AG04449 (cell line): ENCODE measurements at regions not wholly inside any gene's neighbourhood (a gene's known extent, or its start where the extent isn't known, plus 50 kb on each side); places are given as distances from the start of the nearest gene placed in this dataset.
A peak's percentile ranks its signal among the peaks of the same experiment; 100 is the strongest.

Experiments used
- CTCF ChIA-PET: fragments of 350-600 bp; formaldehyde crosslinking; extraction: SDS; loops from one replicate; lab custom pipeline; 2021; ENCODE audit warnings: antibody characterized with exemption; lab: Yijun Ruan, JAX
- POLR2A ChIA-PET: fragments of 400-600, 350-600 bp; formaldehyde crosslinking; extraction: SDS; loops from one replicate; lab custom pipeline; 2020; ENCODE audit warnings: antibody characterized with exemption, inconsistent platforms; lab: Yijun Ruan, JAX
- DNase-seq: peaks from one replicate; pipeline ENCODE4 v3.0.0-alpha.2; 2010; ENCODE audit warnings: low read depth, low spot score
- H3K4me3 ChIP-seq: 2 replicates; pipeline ENCODE4 v1.5.1; 2011; ENCODE audit warnings: low read depth, mild to moderate bottlenecking, control low read depth, low read length
- TF ChIP-seq, protein P1 (sequence below): IDR thresholded peaks from one replicate; pipeline ENCODE4 v1.5.1; 2011; ENCODE audit warnings: mild to moderate bottlenecking, moderate library complexity, low read length, control low read depth, inconsistent platforms; ENCODE audit not compliant: insufficient read depth; ENCODE audit errors: missing control alignments

DNA sequence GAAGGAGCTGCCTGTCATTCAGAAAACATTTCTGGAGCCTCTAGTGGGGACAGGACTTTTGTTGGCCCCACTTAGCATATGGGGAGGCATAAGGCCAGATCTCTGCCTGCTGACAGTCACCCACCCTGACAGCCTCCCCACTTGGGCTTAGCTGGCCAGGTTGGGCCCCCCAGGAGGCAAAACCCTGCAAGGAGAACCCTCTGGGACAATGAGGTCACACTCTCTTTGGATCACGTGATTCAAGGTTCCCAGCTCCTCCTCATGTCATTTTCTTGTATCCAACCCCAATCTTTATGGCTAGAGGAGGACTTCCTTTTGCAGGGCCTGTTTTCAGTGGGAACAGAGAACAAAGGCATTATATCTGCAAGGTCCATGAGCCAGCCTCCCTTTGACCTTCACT lies 60.0 kb downstream of the NAV1 start:
- TF ChIP-seq, protein P1, sequence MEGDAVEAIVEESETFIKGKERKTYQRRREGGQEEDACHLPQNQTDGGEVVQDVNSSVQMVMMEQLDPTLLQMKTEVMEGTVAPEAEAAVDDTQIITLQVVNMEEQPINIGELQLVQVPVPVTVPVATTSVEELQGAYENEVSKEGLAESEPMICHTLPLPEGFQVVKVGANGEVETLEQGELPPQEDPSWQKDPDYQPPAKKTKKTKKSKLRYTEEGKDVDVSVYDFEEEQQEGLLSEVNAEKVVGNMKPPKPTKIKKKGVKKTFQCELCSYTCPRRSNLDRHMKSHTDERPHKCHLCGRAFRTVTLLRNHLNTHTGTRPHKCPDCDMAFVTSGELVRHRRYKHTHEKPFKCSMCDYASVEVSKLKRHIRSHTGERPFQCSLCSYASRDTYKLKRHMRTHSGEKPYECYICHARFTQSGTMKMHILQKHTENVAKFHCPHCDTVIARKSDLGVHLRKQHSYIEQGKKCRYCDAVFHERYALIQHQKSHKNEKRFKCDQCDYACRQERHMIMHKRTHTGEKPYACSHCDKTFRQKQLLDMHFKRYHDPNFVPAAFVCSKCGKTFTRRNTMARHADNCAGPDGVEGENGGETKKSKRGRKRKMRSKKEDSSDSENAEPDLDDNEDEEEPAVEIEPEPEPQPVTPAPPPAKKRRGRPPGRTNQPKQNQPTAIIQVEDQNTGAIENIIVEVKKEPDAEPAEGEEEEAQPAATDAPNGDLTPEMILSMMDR, result no peak

GRCh38 chr1:201599548-201599947 lies 60.6 kb downstream of the NAV1 start:
- CTCF ChIA-PET, result interaction anchor here (1.6 to 1.9 kb wide), 3 partner anchors 12 to 68 kb away, joined by 4 to 6 read pairs (median 4); no protein-coding TSS in a partner anchor
- H3K4me3 ChIP-seq, result no peak overlapping the region
- POLR2A ChIA-PET, result no interaction called here
- DNase-seq, result no peak
- TF ChIP-seq, protein P1, result no peak

More for the DNA sequence above, 60.0 kb downstream of the NAV1 start:
- no peak for DNase-seq
- H3K4me3 ChIP-seq, result no peak overlapping the region
- POLR2A ChIA-PET, result no interaction called here
- CTCF ChIA-PET, result interaction anchor here (0.8 to 1.9 kb wide), 4 partner anchors 11 to 112 kb away, joined by 3 to 6 read pairs (median 4); no protein-coding TSS in a partner anchor

GRCh38 chr1:201602413-201603265 lies 63.7 kb downstream of the NAV1 start:
- TF ChIP-seq, protein P1, result no peak
- no peak overlapping the region for H3K4me3 ChIP-seq
- peak; percentile 87 for DNase-seq
- ChIA-PET POLR2A (interaction anchor here (0.6 to 3.1 kb wide), 17 partner anchors 9 to 217 kb away, joined by 3 to 26 read pairs (median 4); partner anchors contain the start of gene NAV1), CTCF (interaction anchor here (0.7 to 5.2 kb wide), 8 partner anchors 11 to 216 kb away, joined by 3 to 39 read pairs (median 4); no protein-coding TSS in a partner anchor)

DNA sequence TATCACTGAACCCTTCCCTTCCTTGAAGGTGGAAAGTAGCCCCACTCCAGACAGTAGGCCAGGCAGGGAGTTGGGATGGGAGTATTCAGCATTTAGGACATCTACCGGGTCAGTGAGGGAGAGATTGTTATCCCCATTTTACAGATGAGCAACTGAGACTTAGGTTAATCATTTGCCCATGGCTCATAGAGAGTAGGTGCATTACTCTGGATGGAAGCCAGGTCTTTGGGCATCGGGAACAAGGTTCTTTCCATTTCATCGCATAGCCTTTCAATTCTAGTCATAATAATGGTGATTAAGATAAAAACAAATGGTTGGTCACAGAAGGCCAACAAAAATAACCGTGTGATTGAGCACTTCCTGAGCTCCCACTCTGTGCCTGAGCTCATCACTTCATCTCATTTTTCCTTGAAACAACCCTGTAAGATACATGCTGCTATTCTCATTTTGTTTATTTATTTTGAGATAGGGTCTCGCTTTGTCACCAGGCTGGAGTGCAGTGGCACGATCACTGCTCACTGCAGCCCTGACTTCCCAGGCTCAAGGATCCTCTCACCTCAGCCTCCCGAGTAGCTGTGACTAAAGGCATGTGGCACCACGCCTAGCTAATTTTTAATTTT lies 64.8 kb downstream of the NAV1 start:
- no peak overlapping the region for H3K4me3 ChIP-seq
- DNase-seq, result no peak
- POLR2A ChIA-PET, result interaction anchor here (0.8 to 3.1 kb wide), 7 partner anchors 10 to 285 kb away, joined by 3 to 26 read pairs (median 3); partner anchors contain the start of gene SHISA4
- CTCF ChIA-PET, result interaction anchor here (0.8 to 5.2 kb wide), 6 partner anchors 16 to 190 kb away, joined by 3 to 39 read pairs (median 4); no protein-coding TSS in a partner anchor
- TF ChIP-seq, protein P1, result no peak

- no peak overlapping the region for H3K4me3 ChIP-seq
- TF ChIP-seq, protein P1, result no peak
- ChIA-PET CTCF (interaction anchor here (1.9 to 5.2 kb wide), 2 partner anchors 46 to 188 kb away, joined by 5 to 39 read pairs; no protein-coding TSS in a partner anchor), POLR2A (no interaction called here)
- DNase-seq, result no peak
Observed at GRCh38 chr1:201605385-201606010, 66.6 kb downstream of the NAV1 start.
